Kidney tubule cell (primary cell): ENCODE measurements at regions not wholly inside any gene's neighbourhood (a gene's known extent, or its start where the extent isn't known, plus 50 kb on each side); places are given as distances from the start of the nearest gene placed in this dataset.
"Not testable (repeated sequence)": the region's sequence is repeated elsewhere in the genome, so short reads cannot be mapped to it uniquely, and the experiment has no call there.

Experiments
- DNase-seq: peaks from one replicate; pipeline ENCODE4 v3.0.0-alpha.2; 2018; ENCODE audit warnings: low spot score

DNA sequence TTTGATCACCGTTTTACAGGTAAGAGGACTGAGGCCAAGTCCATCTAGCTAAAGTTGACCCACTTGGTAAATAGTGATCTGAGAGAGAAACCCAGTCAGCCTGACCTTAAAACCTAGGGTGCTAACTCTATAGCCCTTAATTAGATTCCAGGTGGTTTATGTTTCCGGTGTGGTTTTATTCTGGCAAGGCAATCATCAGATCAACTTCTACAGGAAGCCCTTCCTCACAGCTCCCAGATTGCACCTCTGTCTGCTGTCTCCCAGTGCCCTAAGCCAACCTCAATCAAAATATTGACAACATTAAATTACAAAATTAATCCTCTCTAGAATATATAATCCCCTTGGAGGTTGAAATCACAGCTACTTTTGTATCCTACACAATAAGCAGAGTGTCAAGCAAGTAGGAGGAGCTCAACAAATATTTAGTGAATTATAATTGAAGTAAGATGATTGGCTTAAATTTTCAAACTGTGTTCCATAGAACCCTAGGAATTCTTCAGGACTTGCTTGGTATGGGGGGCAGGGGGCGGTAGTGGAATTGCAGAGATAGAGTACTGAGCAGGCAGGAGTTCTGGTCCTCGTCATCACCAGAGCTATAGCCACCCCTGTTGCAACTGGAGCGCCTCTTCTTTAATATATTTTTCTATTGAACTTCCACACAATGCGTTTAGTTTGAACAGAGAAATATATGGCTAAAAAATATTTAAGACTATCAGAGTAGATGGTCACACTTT lies 692.8 kb upstream of the LRRN3 start:
- no peak for DNase-seq

DNA sequence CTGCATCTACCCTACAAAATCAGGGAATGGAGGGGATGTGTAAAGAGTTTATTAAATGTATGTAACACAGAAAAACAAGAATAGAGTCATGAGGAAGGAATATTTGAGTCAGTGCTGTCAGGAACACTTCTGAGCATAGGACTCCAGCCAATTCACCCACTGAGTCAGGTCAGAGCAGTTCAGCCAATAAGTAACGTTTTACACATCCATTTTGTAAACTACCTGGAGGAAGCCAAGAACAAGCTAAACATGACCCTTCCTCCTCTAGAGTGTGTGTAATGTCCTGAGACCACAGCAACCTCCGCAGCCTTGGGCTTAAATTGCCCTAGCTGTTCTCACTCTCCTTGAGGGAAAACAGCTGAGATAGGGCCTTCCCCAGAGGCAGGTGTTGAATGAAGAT lies 691.5 kb upstream of the LRRN3 start:
- peak; percentile 73 for DNase-seq

DNA sequence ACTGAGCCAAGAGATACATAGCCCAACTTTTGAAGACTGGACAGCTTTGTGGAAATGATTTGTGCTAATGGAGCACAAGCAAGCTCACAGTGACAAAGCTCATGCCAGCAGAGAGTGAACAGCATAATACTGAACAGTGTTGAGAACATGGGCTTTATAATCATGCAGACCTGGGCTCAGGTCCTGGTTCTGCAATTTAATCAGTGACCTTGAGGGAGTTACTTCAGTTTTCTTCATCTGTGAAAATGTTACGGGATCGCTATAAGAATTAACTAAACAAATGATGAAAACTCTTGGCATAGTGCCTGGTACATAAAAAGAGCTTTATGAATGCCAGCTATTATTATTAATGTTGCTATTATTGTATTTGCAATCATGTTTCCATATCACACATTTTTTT lies 690.5 kb upstream of the LRRN3 start:
- no peak for DNase-seq

GRCh38 chr7:110407242-110407641 lies 683.7 kb upstream of the LRRN3 start:
- DNase-seq = no peak

DNA sequence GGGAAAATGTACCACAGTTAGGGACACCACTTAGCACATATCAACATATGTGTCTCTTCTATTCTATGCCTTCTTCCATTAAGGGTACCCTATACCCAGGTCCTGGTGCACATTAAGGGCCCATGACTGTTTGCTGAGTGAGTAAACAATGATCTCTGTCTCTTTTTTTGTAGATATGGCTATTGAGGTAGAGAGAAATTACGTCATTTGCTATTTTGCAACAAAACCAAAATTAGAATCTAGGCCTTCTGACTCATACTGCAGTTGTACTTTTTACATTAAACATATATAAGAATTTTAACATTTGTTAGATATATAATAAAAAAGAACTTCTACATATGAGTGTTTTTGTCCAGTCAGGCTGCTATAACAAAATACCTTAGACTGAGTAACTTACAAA lies 683.2 kb upstream of the LRRN3 start:
- DNase-seq = no peak

- DNase-seq = no peak
These were observed 678.3 kb upstream of the LRRN3 start for GRCh38 chr7:110412614-110413013.

- no peak for DNase-seq
These were observed 677.9 kb upstream of the LRRN3 start for GRCh38 chr7:110413038-110413437.

DNA sequence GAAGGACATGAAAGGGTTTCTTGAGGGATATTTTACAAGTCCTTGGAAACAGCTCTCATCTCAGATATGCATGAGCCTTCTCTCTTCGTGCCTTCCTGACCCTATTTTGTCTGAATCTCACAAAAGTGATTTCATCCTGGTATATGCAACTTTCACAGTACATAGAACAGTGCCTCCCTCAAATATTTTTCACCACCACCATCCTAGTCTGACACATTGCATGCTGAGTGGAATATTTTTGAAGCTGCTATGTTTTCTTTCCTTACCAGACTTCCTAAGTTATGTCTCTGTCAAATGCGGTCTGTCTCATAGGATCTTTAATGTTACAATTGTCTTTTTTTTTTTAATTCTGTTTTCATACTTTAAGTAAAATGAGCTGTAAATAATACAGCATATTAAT lies 673.3 kb upstream of the LRRN3 start:
- DNase-seq = no peak

- DNase-seq = no peak
These were observed 672.2 kb upstream of the LRRN3 start for GRCh38 chr7:110418659-110419280.

- no peak for DNase-seq
These were observed 670.1 kb upstream of the LRRN3 start for GRCh38 chr7:110420788-110421187.

GRCh38 chr7:110421490-110422241 lies 669.3 kb upstream of the LRRN3 start:
- no peak for DNase-seq

DNA sequence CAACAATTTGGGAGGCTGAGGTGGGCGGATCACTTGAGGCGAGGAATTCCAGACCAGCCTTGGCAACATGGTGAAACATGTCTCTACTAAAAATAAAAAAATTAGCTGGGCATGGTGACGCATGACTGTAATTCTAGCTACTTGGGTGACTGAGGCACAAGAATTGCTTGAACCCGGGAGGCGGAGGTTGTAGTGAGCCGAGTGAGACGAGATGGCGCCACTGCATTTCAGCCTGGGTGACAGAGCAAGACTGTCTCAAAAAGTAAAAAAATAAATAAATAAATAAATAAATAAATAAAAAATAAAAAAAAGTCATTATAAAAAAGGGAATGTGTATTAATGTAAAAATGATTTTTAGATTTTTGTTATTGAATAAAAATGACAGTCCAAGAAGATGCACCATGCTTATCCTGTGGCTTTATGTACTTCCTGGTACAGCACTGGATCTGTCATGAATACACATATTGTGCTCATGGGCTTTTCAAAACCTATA lies 658.8 kb upstream of the LRRN3 start:
- no peak for DNase-seq

- DNase-seq = not testable (repeated sequence)
These were observed 652.0 kb upstream of the LRRN3 start for GRCh38 chr7:110438926-110439325.

DNA sequence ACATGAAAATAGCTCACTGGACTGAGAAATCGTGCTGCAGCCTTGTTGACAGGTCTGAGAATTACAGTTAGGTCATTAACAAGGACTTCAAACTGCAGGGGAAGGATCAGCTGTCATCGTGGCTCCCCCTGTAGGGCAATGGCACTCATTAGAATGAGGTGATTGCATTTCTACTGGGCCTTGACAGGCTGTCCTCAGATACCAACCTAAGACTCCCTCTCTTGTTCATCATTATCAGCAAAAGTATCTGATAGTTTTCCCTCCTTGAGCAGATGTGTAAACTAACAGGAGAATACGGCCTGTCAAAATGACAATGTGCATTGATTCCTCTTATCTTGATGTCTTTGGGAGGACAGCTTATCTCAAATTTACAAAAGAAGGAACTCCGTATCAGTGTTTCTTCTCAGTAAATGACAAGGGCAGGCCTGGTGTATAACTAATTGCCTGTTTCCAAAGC lies 648.5 kb upstream of the LRRN3 start:
- peak; percentile 69 for DNase-seq

DNA sequence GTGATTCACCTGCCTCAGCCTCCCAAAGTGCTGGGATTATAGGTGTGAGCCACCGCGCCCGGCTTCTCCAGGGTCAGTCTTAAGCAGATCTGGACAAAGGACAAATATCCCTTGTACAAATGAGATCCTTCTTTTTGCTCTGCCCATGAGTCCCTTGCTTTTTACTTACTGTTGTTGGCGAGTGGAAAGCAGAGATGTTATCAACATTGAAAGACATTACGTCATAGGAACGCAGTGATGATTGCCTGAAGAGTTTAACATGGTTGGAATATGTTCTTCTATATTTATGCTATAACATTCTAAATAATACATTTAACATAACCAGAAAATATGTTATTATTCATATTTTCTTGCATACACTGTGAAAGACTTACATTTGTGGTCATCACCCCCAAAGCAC lies 644.3 kb upstream of the LRRN3 start:
- DNase-seq = no peak

DNA sequence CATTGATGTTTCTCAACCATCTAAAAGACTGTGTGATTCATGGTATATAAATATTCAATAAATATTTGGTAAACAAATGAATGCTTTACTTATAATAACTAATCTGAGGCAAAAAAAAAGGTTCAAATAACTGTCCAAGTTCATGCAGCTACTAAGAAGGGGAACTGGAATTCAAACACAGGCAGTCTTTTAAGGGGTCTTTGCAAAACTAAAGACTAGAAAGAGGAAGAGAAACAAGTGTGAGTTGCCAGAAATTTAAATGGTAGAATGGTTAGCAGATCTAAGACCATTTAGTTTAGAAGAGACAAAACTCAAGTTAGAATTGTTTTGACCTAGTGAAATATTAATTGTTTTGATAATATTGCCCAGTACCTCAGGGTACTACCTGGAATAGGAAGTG lies 642.0 kb upstream of the LRRN3 start:
- no peak for DNase-seq

GRCh38 chr7:110454713-110455112 lies 636.2 kb upstream of the LRRN3 start:
- DNase-seq = no peak

DNA sequence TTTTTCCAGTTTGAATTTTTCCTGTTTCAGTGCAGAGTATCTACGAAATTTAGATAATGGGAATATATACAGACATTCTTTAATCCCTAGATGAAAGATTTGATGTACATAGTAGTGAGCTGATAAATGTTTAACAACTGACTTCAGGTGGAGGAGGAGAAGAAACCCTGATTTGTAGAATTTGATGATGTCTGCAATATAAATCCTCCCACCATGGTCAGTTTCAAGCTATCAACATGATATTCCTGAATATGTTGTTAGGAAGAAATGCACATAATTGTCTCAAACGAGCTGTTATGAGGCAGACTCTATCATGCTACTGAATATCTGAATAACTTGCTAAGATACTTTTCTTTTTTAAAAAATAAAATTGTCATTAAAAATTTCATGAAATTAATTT lies 629.3 kb upstream of the LRRN3 start:
- no peak for DNase-seq

- DNase-seq = no peak
These were observed 620.5 kb upstream of the LRRN3 start for GRCh38 chr7:110470420-110470819.

- DNase-seq = not testable (repeated sequence)
These were observed 618.5 kb upstream of the LRRN3 start for GRCh38 chr7:110472419-110472818.

DNA sequence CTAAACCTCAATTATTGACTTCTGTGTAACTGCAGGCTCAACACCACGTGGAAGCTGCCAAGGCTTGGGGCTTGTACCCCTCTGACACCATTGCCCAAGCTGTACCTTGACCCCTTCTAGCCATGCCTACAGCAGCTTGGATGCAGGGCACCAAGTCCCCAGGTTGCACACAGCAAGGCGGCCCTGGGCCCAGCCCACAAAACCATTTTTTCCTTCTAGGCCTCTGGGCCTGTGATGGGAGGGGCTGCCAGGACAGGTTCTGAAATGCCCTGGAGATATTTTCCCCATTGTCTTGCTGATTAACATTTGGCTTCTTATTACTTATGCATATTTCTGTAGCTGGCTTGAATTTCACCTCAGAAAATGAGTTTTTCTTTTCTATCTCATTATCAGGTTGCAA lies 610.0 kb upstream of the LRRN3 start:
- DNase-seq = no peak

GRCh38 chr7:110483553-110483952 lies 607.4 kb upstream of the LRRN3 start:
- DNase-seq = no peak

DNA sequence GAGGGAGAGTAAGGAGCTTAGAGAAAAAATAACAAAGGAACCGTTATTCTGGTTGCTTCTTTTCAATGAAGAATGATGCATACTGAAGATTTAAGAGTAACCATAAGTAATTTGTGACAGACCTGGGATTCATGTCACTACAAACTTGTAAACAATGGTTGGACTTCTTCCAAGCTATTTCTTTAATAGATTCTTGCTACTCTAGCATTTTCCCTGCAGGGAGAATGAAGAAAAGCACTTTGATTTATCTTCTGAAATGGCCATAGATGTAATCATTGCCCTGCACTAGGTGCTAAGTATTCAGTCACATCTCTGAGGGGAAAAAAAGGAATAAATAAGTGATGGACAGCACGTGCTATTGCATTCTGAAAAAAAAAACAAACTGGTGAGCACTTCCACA lies 606.6 kb upstream of the LRRN3 start:
- no peak for DNase-seq
